ENCODE measurements at regions not wholly inside any gene's neighbourhood (a gene's known extent, or its start where the extent isn't known, plus 50 kb on each side); places are given as distances from the start of the nearest gene placed in this dataset.
"Not testable (repeated sequence)": the region's sequence is repeated elsewhere in the genome, so short reads cannot be mapped to it uniquely, and the experiment has no call there.

- Histone ChIP-seq H3K27me3 (ENCODE audit: insufficient read depth, insufficient read length) (no peaks in the 10 kb centered on the region), H3K9me3 (ENCODE audit: insufficient read depth, low read length) (peaks cover 14% of the 10 kb centered on the region; the same call in 1 of the 2 replicates), H3K4me1 (ENCODE audit: insufficient read depth, insufficient read length) (no peaks in the 10 kb centered on the region), H3K4me3 (ENCODE audit: insufficient read length, low read depth) (no peak overlapping the region), H3K9ac (ENCODE audit: insufficient read length, low read depth) (no peak overlapping the region), H3K36me3 (ENCODE audit: insufficient read depth, insufficient read length, low read length) (no peaks in the 10 kb centered on the region)
- DNase-seq (ENCODE audit: low read depth, low spot score) = no peak
- TF ChIP-seq ZNF274 (IDR thresholded peaks at IDR 0.05; ENCODE audit: low read depth, low read length) (no peak), YY1 (IDR thresholded peaks at IDR 0.05; ENCODE audit: insufficient read depth, insufficient read length) (no peak), SUZ12 (IDR thresholded peaks at IDR 0.05; ENCODE audit: extremely low read depth, insufficient read depth, insufficient read length) (no peak)
These were observed 366.3 kb downstream of the RPS6KC1 start for GRCh38 chr1:213417225-213417820.

GRCh38 chr1:213417846-213418245 is 366.8 kb downstream of the RPS6KC1 start:
- H3K9ac ChIP-seq (ENCODE audit: insufficient read length, low read depth) = no peak overlapping the region
- H3K27me3 ChIP-seq (ENCODE audit: insufficient read depth, insufficient read length) = no peaks in the 10 kb centered on the region

GRCh38 chr1:213418268-213419071 is 367.4 kb downstream of the RPS6KC1 start:
- Histone ChIP-seq H3K27me3 (ENCODE audit: insufficient read depth, insufficient read length) (no peaks in the 10 kb centered on the region), H3K9me3 (ENCODE audit: insufficient read depth, low read length) (peaks cover 14% of the 10 kb centered on the region; the same call in 1 of the 2 replicates), H3K36me3 (ENCODE audit: insufficient read depth, insufficient read length, low read length) (no peaks in the 10 kb centered on the region), H3K4me3 (ENCODE audit: insufficient read length, low read depth) (no peak overlapping the region), H3K4me1 (ENCODE audit: insufficient read depth, insufficient read length) (no peaks in the 10 kb centered on the region), H3K9ac (ENCODE audit: insufficient read length, low read depth) (no peak overlapping the region)
- TF ChIP-seq YY1 (IDR thresholded peaks at IDR 0.05; ENCODE audit: insufficient read depth, insufficient read length) (no peak), SUZ12 (IDR thresholded peaks at IDR 0.05; ENCODE audit: extremely low read depth, insufficient read depth, insufficient read length) (no peak), ZNF274 (IDR thresholded peaks at IDR 0.05; ENCODE audit: low read depth, low read length) (no peak)
- no peak for DNase-seq (ENCODE audit: low read depth, low spot score)

More at GRCh38 chr1:213417846-213418245, 366.8 kb downstream of the RPS6KC1 start:
- TF ChIP-seq ZNF274 (IDR thresholded peaks at IDR 0.05; ENCODE audit: low read depth, low read length) (no peak), SUZ12 (IDR thresholded peaks at IDR 0.05; ENCODE audit: extremely low read depth, insufficient read depth, insufficient read length) (no peak), YY1 (IDR thresholded peaks at IDR 0.05; ENCODE audit: insufficient read depth, insufficient read length) (no peak)
- H3K9me3 ChIP-seq (ENCODE audit: insufficient read depth, low read length) = peaks cover 14% of the 10 kb centered on the region; the same call in 1 of the 2 replicates
- H3K4me1 ChIP-seq (ENCODE audit: insufficient read depth, insufficient read length) = no peaks in the 10 kb centered on the region
- DNase-seq (ENCODE audit: low read depth, low spot score) = no peak
- H3K36me3 ChIP-seq (ENCODE audit: insufficient read depth, insufficient read length, low read length) = no peaks in the 10 kb centered on the region
- H3K4me3 ChIP-seq (ENCODE audit: insufficient read length, low read depth) = no peak overlapping the region

GRCh38 chr1:213419401-213420030 is 368.5 kb downstream of the RPS6KC1 start:
- Histone ChIP-seq H3K9me3 (ENCODE audit: insufficient read depth, low read length) (peaks cover 14% of the 10 kb centered on the region; the same call in 1 of the 2 replicates), H3K27me3 (ENCODE audit: insufficient read depth, insufficient read length) (no peaks in the 10 kb centered on the region), H3K4me3 (ENCODE audit: insufficient read length, low read depth) (no peak overlapping the region), H3K9ac (ENCODE audit: insufficient read length, low read depth) (no peak overlapping the region), H3K36me3 (ENCODE audit: insufficient read depth, insufficient read length, low read length) (no peaks in the 10 kb centered on the region), H3K4me1 (ENCODE audit: insufficient read depth, insufficient read length) (no peaks in the 10 kb centered on the region)
- no peak for TF ChIP-seq ZNF274 (IDR thresholded peaks at IDR 0.05; ENCODE audit: low read depth, low read length)
- no peak for TF ChIP-seq YY1 (IDR thresholded peaks at IDR 0.05; ENCODE audit: insufficient read depth, insufficient read length)
- no peak for TF ChIP-seq SUZ12 (IDR thresholded peaks at IDR 0.05; ENCODE audit: extremely low read depth, insufficient read depth, insufficient read length)
- DNase-seq (ENCODE audit: low read depth, low spot score) = no peak

GRCh38 chr1:213421178-213421577 is 370.1 kb downstream of the RPS6KC1 start:
- H3K4me3 ChIP-seq (ENCODE audit: insufficient read length, low read depth); H3K4me1 ChIP-seq (ENCODE audit: insufficient read depth, insufficient read length); H3K36me3 ChIP-seq (ENCODE audit: insufficient read depth, insufficient read length, low read length); DNase-seq (ENCODE audit: low read depth, low spot score); H3K27me3 ChIP-seq (ENCODE audit: insufficient read depth, insufficient read length); H3K9ac ChIP-seq (ENCODE audit: insufficient read length, low read depth): not testable (repeated sequence)
- H3K9me3 ChIP-seq (ENCODE audit: insufficient read depth, low read length) = peaks cover 10% of the 10 kb centered on the region; the same call in 1 of the 2 replicates

- Histone ChIP-seq H3K9ac (ENCODE audit: insufficient read length, low read depth) (no peak overlapping the region), H3K36me3 (ENCODE audit: insufficient read depth, insufficient read length, low read length) (no peaks in the 10 kb centered on the region), H3K27me3 (ENCODE audit: insufficient read depth, insufficient read length) (no peaks in the 10 kb centered on the region), H3K4me1 (ENCODE audit: insufficient read depth, insufficient read length) (no peaks in the 10 kb centered on the region), H3K4me3 (ENCODE audit: insufficient read length, low read depth) (no peak overlapping the region), H3K9me3 (ENCODE audit: insufficient read depth, low read length) (peaks cover 10% of the 10 kb centered on the region; the same call in 1 of the 2 replicates)
- no peak for TF ChIP-seq SUZ12 (IDR thresholded peaks at IDR 0.05; ENCODE audit: extremely low read depth, insufficient read depth, insufficient read length)
- no peak for TF ChIP-seq ZNF274 (IDR thresholded peaks at IDR 0.05; ENCODE audit: low read depth, low read length)
- no peak for TF ChIP-seq YY1 (IDR thresholded peaks at IDR 0.05; ENCODE audit: insufficient read depth, insufficient read length)
- no peak for DNase-seq (ENCODE audit: low read depth, low spot score)
These were observed 372.0 kb downstream of the RPS6KC1 start for GRCh38 chr1:213423041-213423440.

- Histone ChIP-seq H3K9me3 (ENCODE audit: insufficient read depth, low read length) (peaks cover 10% of the 10 kb centered on the region; the same call in 1 of the 2 replicates), H3K27me3 (ENCODE audit: insufficient read depth, insufficient read length) (no peaks in the 10 kb centered on the region), H3K4me1 (ENCODE audit: insufficient read depth, insufficient read length) (no peaks in the 10 kb centered on the region), H3K9ac (ENCODE audit: insufficient read length, low read depth) (no peak overlapping the region), H3K4me3 (ENCODE audit: insufficient read length, low read depth) (no peak overlapping the region), H3K36me3 (ENCODE audit: insufficient read depth, insufficient read length, low read length) (no peaks in the 10 kb centered on the region)
- DNase-seq (ENCODE audit: low read depth, low spot score) = no peak
- TF ChIP-seq ZNF274 (IDR thresholded peaks at IDR 0.05; ENCODE audit: low read depth, low read length) (no peak), YY1 (IDR thresholded peaks at IDR 0.05; ENCODE audit: insufficient read depth, insufficient read length) (no peak), SUZ12 (IDR thresholded peaks at IDR 0.05; ENCODE audit: extremely low read depth, insufficient read depth, insufficient read length) (no peak)
These were observed 372.6 kb downstream of the RPS6KC1 start for GRCh38 chr1:213423605-213424004.
